Activated naive CD8-positive, alpha-beta T cell (primary cell): ENCODE measurements at regions not wholly inside any gene's neighbourhood (a gene's known extent, or its start where the extent isn't known, plus 50 kb on each side); places are given as distances from the start of the nearest gene placed in this dataset.

Experiments
- H3K27ac Mint-ChIP-seq: one replicate; pipeline ENCODE4 v1.8.0; 2021; ENCODE audit warnings: mixed read lengths
- H3K27me3 Mint-ChIP-seq: one replicate; pipeline ENCODE4 v1.8.0; 2021; ENCODE audit warnings: mixed read lengths
- H3K36me3 Mint-ChIP-seq: one replicate; pipeline ENCODE4 v1.8.0; 2021; ENCODE audit warnings: mixed read lengths
- H3K4me1 Mint-ChIP-seq: one replicate; pipeline ENCODE4 v1.8.0; 2021; ENCODE audit warnings: low read depth, mixed read lengths
- H3K4me3 Mint-ChIP-seq: one replicate; pipeline ENCODE4 v1.8.0; 2021; ENCODE audit warnings: mild to moderate bottlenecking, mixed read lengths
- H3K9me3 Mint-ChIP-seq: one replicate; pipeline ENCODE4 v1.8.0; 2021; ENCODE audit warnings: low read depth, mixed read lengths

GRCh38 chr1:30033256-30034104 is 689.9 kb downstream of the MATN1 start:
- Mint-ChIP-seq H3K36me3 (no peaks in the 10 kb centered on the region), H3K27me3 (peaks cover 5% of the 10 kb centered on the region), H3K4me1 (no peaks in the 10 kb centered on the region), H3K27ac (no peak overlapping the region), H3K9me3 (peaks cover 4% of the 10 kb centered on the region), H3K4me3 (no peak overlapping the region)

- Mint-ChIP-seq H3K27ac (no peak overlapping the region), H3K4me3 (no peak overlapping the region), H3K9me3 (peaks cover 4% of the 10 kb centered on the region), H3K27me3 (peaks cover 9% of the 10 kb centered on the region), H3K4me1 (no peaks in the 10 kb centered on the region), H3K36me3 (no peaks in the 10 kb centered on the region)
Observed at GRCh38 chr1:30032302-30032701, 691.1 kb downstream of the MATN1 start.

GRCh38 chr1:30029677-30030076 is 693.7 kb downstream of the MATN1 start:
- peaks cover 10% of the 10 kb centered on the region for H3K27me3 Mint-ChIP-seq
- H3K4me3 Mint-ChIP-seq = no peak overlapping the region
- H3K9me3 Mint-ChIP-seq = peaks cover 4% of the 10 kb centered on the region

GRCh38 chr1:30028939-30029338 is 694.4 kb downstream of the MATN1 start:
- H3K4me3 Mint-ChIP-seq = no peak overlapping the region
- peaks cover 4% of the 10 kb centered on the region for H3K9me3 Mint-ChIP-seq
- no peaks in the 10 kb centered on the region for H3K4me1 Mint-ChIP-seq
- no peaks in the 10 kb centered on the region for H3K36me3 Mint-ChIP-seq
- H3K27me3 Mint-ChIP-seq = peaks cover 10% of the 10 kb centered on the region
- no peak overlapping the region for H3K27ac Mint-ChIP-seq

More at GRCh38 chr1:30029677-30030076, 693.7 kb downstream of the MATN1 start:
- no peak overlapping the region for H3K27ac Mint-ChIP-seq
- no peaks in the 10 kb centered on the region for H3K4me1 Mint-ChIP-seq
- H3K36me3 Mint-ChIP-seq = no peaks in the 10 kb centered on the region

- Mint-ChIP-seq H3K36me3 (no peaks in the 10 kb centered on the region), H3K27me3 (peaks cover 10% of the 10 kb centered on the region), H3K4me3 (no peak overlapping the region), H3K4me1 (no peaks in the 10 kb centered on the region), H3K9me3 (peaks cover 4% of the 10 kb centered on the region), H3K27ac (no peak overlapping the region)
Observed at GRCh38 chr1:30028283-30028682, 695.1 kb downstream of the MATN1 start.

- no peak overlapping the region for H3K4me3 Mint-ChIP-seq
- H3K36me3 Mint-ChIP-seq = no peaks in the 10 kb centered on the region
- H3K4me1 Mint-ChIP-seq = no peaks in the 10 kb centered on the region
- H3K9me3 Mint-ChIP-seq = no peaks in the 10 kb centered on the region
- no peak overlapping the region for H3K27ac Mint-ChIP-seq
- peaks cover 15% of the 10 kb centered on the region for H3K27me3 Mint-ChIP-seq
Observed at GRCh38 chr1:30027247-30027646, 696.1 kb downstream of the MATN1 start.

GRCh38 chr1:30024411-30025195 is 698.8 kb downstream of the MATN1 start:
- Mint-ChIP-seq H3K36me3 (no peaks in the 10 kb centered on the region), H3K4me1 (no peaks in the 10 kb centered on the region), H3K9me3 (no peaks in the 10 kb centered on the region), H3K27ac (no peak overlapping the region), H3K4me3 (no peak overlapping the region), H3K27me3 (peaks cover 16% of the 10 kb centered on the region)

- H3K4me1 Mint-ChIP-seq = no peaks in the 10 kb centered on the region
- no peaks in the 10 kb centered on the region for H3K36me3 Mint-ChIP-seq
- H3K4me3 Mint-ChIP-seq = no peak overlapping the region
- no peak overlapping the region for H3K27ac Mint-ChIP-seq
- H3K27me3 Mint-ChIP-seq = peaks cover 15% of the 10 kb centered on the region
- no peaks in the 10 kb centered on the region for H3K9me3 Mint-ChIP-seq
Observed at GRCh38 chr1:30023339-30024022, 699.9 kb downstream of the MATN1 start.

GRCh38 chr1:30014031-30014430 is 709.4 kb downstream of the MATN1 start:
- H3K4me3 Mint-ChIP-seq = no peak overlapping the region
- H3K27me3 Mint-ChIP-seq = peaks cover 2% of the 10 kb centered on the region
- H3K9me3 Mint-ChIP-seq = no peaks in the 10 kb centered on the region
- no peaks in the 10 kb centered on the region for H3K36me3 Mint-ChIP-seq
- no peak overlapping the region for H3K27ac Mint-ChIP-seq
- H3K4me1 Mint-ChIP-seq = no peaks in the 10 kb centered on the region

GRCh38 chr1:30012455-30013440 is 710.6 kb downstream of the MATN1 start:
- Mint-ChIP-seq H3K4me1 (no peaks in the 10 kb centered on the region), H3K27me3 (peaks cover 2% of the 10 kb centered on the region), H3K36me3 (no peaks in the 10 kb centered on the region), H3K27ac (no peak overlapping the region), H3K4me3 (no peak overlapping the region), H3K9me3 (no peaks in the 10 kb centered on the region)

GRCh38 chr1:30011970-30012369 is 711.4 kb downstream of the MATN1 start:
- peaks cover 2% of the 10 kb centered on the region for H3K27me3 Mint-ChIP-seq
- no peaks in the 10 kb centered on the region for H3K9me3 Mint-ChIP-seq
- H3K36me3 Mint-ChIP-seq = no peaks in the 10 kb centered on the region
- H3K27ac Mint-ChIP-seq = no peak overlapping the region
- no peaks in the 10 kb centered on the region for H3K4me1 Mint-ChIP-seq
- no peak overlapping the region for H3K4me3 Mint-ChIP-seq

- Mint-ChIP-seq H3K27ac (no peak overlapping the region), H3K4me1 (no peaks in the 10 kb centered on the region), H3K27me3 (peaks cover 2% of the 10 kb centered on the region), H3K9me3 (no peaks in the 10 kb centered on the region), H3K4me3 (no peak overlapping the region), H3K36me3 (no peaks in the 10 kb centered on the region)
Observed at GRCh38 chr1:30010506-30011106, 712.8 kb downstream of the MATN1 start.

- Mint-ChIP-seq H3K36me3 (no peaks in the 10 kb centered on the region), H3K4me3 (no peak overlapping the region), H3K27me3 (peaks cover 2% of the 10 kb centered on the region), H3K4me1 (no peaks in the 10 kb centered on the region), H3K9me3 (no peaks in the 10 kb centered on the region), H3K27ac (no peak overlapping the region)
Observed at GRCh38 chr1:30009720-30010119, 713.7 kb downstream of the MATN1 start.
